ENCODE measurements at regions not wholly inside any gene's neighbourhood (a gene's known extent, or its start where the extent isn't known, plus 50 kb on each side); places are given as distances from the start of the nearest gene placed in this dataset.

DNA sequence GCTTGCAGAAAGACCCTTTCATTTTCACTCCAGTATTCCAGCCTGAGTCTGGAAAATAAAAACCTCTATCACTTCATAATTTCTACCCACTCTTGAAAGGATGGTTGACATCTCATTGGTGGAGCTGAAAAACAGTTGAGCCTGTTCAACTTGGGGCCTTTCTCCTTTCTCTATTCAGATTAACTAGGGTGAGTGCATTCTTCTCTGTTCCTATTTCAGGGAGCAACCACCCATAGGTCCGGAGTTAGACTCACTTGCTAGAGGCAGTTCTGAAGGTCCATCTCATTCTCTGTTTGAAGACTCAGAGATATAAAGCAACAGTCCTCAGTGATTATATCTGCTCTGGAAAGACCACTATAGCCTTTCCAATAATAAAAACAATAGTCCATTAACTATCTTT lies 167.9 kb upstream of the SPOPL start:
- FAIRE-seq (no peak), DNase-seq (ENCODE audit: low read depth in 1 of 2, low spot score in 1 of 2) (no peak), ATAC-seq (no peak)
- no peak for TF ChIP-seq FOXS1 (CRISPR knock-in tag; IDR thresholded peaks at IDR 0.05)
- no peak for TF ChIP-seq HOXA7 (CRISPR knock-in tag; IDR thresholded peaks at IDR 0.05)
- TF ChIP-seq JUNB (IDR thresholded peaks at IDR 0.05): no peak
- TF ChIP-seq, protein P1, sequence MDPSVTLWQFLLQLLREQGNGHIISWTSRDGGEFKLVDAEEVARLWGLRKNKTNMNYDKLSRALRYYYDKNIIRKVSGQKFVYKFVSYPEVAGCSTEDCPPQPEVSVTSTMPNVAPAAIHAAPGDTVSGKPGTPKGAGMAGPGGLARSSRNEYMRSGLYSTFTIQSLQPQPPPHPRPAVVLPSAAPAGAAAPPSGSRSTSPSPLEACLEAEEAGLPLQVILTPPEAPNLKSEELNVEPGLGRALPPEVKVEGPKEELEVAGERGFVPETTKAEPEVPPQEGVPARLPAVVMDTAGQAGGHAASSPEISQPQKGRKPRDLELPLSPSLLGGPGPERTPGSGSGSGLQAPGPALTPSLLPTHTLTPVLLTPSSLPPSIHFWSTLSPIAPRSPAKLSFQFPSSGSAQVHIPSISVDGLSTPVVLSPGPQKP (IDR thresholded peaks at IDR 0.05; ENCODE audit: low read depth, low read length): no peak
- TF ChIP-seq POLR2A (IDR thresholded peaks at IDR 0.05; ENCODE audit: low read length): no peak
- CTCF ChIA-PET: no interaction called here
- no peak overlapping the region for H3K4me2 ChIP-seq
- POLR2A ChIA-PET: no interaction called here
- H3K9me3 ChIP-seq: no peaks in the 10 kb centered on the region
- no peak overlapping the region for H3K4me3 ChIP-seq
- no peaks in the 10 kb centered on the region for H3K4me1 ChIP-seq
- 67% methylated on average over 1 of the region's 1 CpG for WGBS (ENCODE audit: missing lambda C conversion rate)
- no peak overlapping the region for H3K27ac ChIP-seq

DNA sequence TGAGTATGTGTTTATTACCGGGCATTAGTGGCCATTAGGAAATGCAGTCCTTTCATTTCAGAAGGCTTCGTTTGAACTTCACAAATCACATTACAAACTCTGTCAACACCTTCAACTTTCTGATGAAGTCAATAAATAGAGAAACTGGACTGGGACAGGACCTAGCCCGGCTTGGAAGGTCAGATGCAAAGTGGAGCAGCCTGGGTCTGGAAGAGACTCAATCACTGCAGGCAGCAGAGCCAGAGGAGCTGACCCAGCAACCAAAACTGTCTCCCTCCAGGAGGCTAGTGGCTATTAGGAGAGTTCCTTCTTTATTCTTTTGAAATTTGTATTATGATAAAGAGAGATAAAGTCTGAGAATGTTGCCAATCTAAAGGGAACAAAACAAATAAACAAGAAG lies 167.2 kb upstream of the SPOPL start:
- TF ChIP-seq HDAC2 (IDR thresholded peaks at IDR 0.05): no peak
- TF ChIP-seq, protein P2, sequence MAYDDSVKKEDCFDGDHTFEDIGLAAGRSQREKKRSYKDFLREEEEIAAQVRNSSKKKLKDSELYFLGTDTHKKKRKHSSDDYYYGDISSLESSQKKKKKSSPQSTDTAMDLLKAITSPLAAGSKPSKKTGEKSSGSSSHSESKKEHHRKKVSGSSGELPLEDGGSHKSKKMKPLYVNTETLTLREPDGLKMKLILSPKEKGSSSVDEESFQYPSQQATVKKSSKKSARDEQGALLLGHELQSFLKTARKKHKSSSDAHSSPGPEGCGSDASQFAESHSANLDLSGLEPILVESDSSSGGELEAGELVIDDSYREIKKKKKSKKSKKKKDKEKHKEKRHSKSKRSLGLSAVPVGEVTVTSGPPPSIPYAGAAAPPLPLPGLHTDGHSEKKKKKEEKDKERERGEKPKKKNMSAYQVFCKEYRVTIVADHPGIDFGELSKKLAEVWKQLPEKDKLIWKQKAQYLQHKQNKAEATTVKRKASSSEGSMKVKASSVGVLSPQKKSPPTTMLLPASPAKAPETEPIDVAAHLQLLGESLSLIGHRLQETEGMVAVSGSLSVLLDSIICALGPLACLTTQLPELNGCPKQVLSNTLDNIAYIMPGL (CRISPR knock-in tag; IDR thresholded peaks at IDR 0.05; ENCODE audit: borderline replicate concordance): no peak
- TF ChIP-seq RCOR1 (IDR thresholded peaks at IDR 0.05; ENCODE audit: low read depth, low read length): no peak
- TF ChIP-seq NPAS2 (CRISPR knock-in tag; IDR thresholded peaks at IDR 0.05; ENCODE audit: borderline replicate concordance): no peak
- TF ChIP-seq HOXB13 (CRISPR knock-in tag; IDR thresholded peaks at IDR 0.05; ENCODE audit: low read depth): no peak
- TF ChIP-seq, protein P1 (IDR thresholded peaks at IDR 0.05; ENCODE audit: low read depth, low read length): no peak
- no peak for TF ChIP-seq EHMT2 (IDR thresholded peaks at IDR 0.05; ENCODE audit: low read depth)
- no peak for TF ChIP-seq EP300 (IDR thresholded peaks at IDR 0.05)
- TF ChIP-seq, protein P3, sequence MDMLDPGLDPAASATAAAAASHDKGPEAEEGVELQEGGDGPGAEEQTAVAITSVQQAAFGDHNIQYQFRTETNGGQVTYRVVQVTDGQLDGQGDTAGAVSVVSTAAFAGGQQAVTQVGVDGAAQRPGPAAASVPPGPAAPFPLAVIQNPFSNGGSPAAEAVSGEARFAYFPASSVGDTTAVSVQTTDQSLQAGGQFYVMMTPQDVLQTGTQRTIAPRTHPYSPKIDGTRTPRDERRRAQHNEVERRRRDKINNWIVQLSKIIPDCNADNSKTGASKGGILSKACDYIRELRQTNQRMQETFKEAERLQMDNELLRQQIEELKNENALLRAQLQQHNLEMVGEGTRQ (IDR thresholded peaks at IDR 0.05): no peak
- no peak for TF ChIP-seq NFE2L2 (conservative IDR thresholded peaks at IDR 0.05; ENCODE audit: low read length)
- whole genome bisulfite sequencing (ENCODE audit: missing lambda C conversion rate): 48% methylated on average over 3 of the region's 3 CpGs
- Histone ChIP-seq H3K27ac (no peak overlapping the region), H3K4me3 (no peak overlapping the region), H3K9me3 (no peaks in the 10 kb centered on the region), H3K4me2 (no peak overlapping the region), H3K4me1 (no peaks in the 10 kb centered on the region)
- POLR2A ChIA-PET: no interaction called here
- no peak for FAIRE-seq
- ATAC-seq: no peak
- no peak for DNase-seq (ENCODE audit: low read depth in 1 of 2, low spot score in 1 of 2)
- CTCF ChIA-PET: no interaction called here

DNA sequence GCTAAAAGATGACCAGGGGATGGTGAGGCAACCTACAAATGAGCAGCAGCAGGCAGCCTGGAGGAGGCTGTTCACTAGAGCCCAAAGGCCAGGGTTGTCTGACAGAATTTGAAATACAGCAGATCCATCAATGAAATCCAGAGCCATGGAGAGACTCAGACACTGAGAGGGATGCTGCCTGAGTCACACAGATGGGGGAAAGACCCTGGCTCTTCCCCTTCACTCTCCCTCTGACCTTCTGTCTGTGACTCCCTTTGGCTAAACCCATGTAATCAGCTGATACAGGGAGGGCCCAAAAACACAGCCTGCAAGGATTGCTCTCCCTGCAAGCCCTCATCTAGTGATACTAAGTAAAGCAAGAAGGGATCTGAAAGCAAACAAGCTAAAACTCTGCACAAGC lies 166.5 kb upstream of the SPOPL start:
- ATAC-seq (no peak), DNase-seq (ENCODE audit: low read depth in 1 of 2, low spot score in 1 of 2) (no peak), FAIRE-seq (no peak)
- ChIA-PET CTCF (no interaction called here), POLR2A (no interaction called here)
- no peak for TF ChIP-seq TP53 (CRISPR knock-in tag; IDR thresholded peaks at IDR 0.05)
- no peak for TF ChIP-seq FOSB (CRISPR knock-in tag; IDR thresholded peaks at IDR 0.05)
- H3K9me3 ChIP-seq: no peaks in the 10 kb centered on the region
- H3K4me2 ChIP-seq: no peak overlapping the region
- H3K4me3 ChIP-seq: no peak overlapping the region
- H3K4me1 ChIP-seq: no peaks in the 10 kb centered on the region
- no peak overlapping the region for H3K27ac ChIP-seq

DNA sequence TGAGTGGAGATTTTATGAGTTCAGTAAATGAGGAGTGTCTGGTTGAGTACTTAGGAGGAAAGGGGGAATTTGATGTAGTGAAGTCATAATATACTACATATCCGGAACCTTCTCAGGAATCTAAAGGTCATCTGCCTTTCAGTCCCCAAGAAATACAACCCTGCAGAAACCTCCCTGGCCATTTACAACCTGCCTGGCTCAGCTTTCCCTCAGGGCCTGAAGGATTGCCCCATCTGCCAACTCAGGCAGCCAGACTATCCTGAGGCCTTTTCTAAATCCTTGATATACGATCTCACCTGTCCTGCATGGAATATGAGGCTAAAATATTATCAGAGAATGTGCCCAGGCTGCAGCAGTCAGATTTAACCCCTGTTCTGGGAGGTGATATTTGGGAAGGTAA lies 165.4 kb upstream of the SPOPL start:
- CTCF ChIA-PET: no interaction called here
- no peak overlapping the region for H3K4me3 ChIP-seq
- H3K4me2 ChIP-seq: no peak overlapping the region
- WGBS (ENCODE audit: missing lambda C conversion rate): 95% methylated on average over 2 of the region's 2 CpGs
- POLR2A ChIA-PET: no interaction called here
- H3K4me1 ChIP-seq: no peaks in the 10 kb centered on the region
- no peak for DNase-seq (ENCODE audit: low read depth in 1 of 2, low spot score in 1 of 2)
- no peaks in the 10 kb centered on the region for H3K9me3 ChIP-seq
- no peak overlapping the region for H3K27ac ChIP-seq
- ATAC-seq: no peak
- no peak for TF ChIP-seq JUNB (IDR thresholded peaks at IDR 0.05)
- no peak for FAIRE-seq

All from A549 (cell line).